ENCODE measurements at regions not wholly inside any gene's neighbourhood (a gene's known extent, or its start where the extent isn't known, plus 50 kb on each side); places are given as distances from the start of the nearest gene placed in this dataset.
"Not testable (repeated sequence)": the region's sequence is repeated elsewhere in the genome, so short reads cannot be mapped to it uniquely, and the experiment has no call there.

- intact Hi-C loops (cut with DNase I), result loop anchor here (2.0 kb wide), 1 partner anchor 225 kb away; no protein-coding TSS in a partner anchor
- DNase-seq (ENCODE audit: low spot score), result no peak
These were observed 70.3 kb downstream of the ARL9 start for GRCh38 chr4:56575820-56576429.

- DNase-seq (ENCODE audit: low spot score); intact Hi-C loops (cut with DNase I): not testable (repeated sequence)
These were observed 86.8 kb downstream of the ARL9 start for GRCh38 chr4:56592417-56592816.

Data from cardiac septum (tissue), 1 donor.